ENCODE measurements at regions not wholly inside any gene's neighbourhood (a gene's known extent, or its start where the extent isn't known, plus 50 kb on each side); places are given as distances from the start of the nearest gene placed in this dataset.

GRCh38 chr12:107332743-107333142 is 239.4 kb upstream of the CRY1 start:
- TF ChIP-seq CTCF (conservative IDR thresholded peaks at IDR 0.05) (no peak), ZFX (IDR thresholded peaks at IDR 0.05) (no peak)
